ENCODE measurements at regions not wholly inside any gene's neighbourhood (a gene's known extent, or its start where the extent isn't known, plus 50 kb on each side); places are given as distances from the start of the nearest gene placed in this dataset.

DNA sequence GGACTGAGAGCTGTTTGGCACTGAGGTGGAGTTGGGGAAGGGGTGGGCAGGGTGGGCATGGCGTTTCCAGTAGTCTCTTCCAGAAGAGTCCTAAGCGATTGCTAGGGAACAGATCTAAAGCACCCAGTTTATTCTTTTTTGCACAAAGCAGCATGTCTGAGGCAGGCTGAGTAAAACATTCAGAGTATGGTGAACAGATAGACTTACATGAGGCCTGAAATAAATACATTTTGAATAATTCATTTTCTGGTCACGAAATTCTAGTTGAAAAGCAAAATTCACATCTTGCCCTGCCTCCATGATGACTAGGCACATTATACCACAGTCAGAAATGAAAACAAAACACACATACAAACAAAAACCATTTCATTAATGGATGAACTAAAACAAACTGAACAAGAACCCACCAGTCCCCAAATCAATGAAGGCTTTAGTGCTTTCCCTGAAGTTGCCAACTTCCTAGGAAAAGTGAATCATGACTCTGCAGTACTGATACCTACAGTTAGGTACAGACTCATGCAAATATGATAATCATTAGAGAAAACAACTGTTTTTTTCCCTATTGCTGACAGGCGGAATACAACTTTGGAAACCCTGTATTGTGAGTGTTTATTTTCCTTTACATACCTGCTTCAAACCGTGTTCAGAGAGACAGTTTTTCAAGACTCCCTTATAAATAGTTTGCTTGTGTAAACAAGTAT, 702.9 kb upstream of the POU3F2 start:
- TF ChIP-seq, protein P1, sequence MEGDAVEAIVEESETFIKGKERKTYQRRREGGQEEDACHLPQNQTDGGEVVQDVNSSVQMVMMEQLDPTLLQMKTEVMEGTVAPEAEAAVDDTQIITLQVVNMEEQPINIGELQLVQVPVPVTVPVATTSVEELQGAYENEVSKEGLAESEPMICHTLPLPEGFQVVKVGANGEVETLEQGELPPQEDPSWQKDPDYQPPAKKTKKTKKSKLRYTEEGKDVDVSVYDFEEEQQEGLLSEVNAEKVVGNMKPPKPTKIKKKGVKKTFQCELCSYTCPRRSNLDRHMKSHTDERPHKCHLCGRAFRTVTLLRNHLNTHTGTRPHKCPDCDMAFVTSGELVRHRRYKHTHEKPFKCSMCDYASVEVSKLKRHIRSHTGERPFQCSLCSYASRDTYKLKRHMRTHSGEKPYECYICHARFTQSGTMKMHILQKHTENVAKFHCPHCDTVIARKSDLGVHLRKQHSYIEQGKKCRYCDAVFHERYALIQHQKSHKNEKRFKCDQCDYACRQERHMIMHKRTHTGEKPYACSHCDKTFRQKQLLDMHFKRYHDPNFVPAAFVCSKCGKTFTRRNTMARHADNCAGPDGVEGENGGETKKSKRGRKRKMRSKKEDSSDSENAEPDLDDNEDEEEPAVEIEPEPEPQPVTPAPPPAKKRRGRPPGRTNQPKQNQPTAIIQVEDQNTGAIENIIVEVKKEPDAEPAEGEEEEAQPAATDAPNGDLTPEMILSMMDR (IDR thresholded peaks at IDR 0.05), result no peak

GRCh38 chr6:98136333-98136732, 698.0 kb upstream of the POU3F2 start:
- no peak for DNase-seq
- Histone ChIP-seq H3K36me3 (no peaks in the 10 kb centered on the region), H3K4me1 (no peaks in the 10 kb centered on the region), H3K9me3 (no peaks in the 10 kb centered on the region), H3K27ac (no peak overlapping the region), H3K27me3 (no peaks in the 10 kb centered on the region), H3K4me3 (no peak overlapping the region)
- TF ChIP-seq, protein P1 (IDR thresholded peaks at IDR 0.05), result no peak
- ATAC-seq, result no peak
- intact Hi-C loops (cut with DNase I), result no loop called here

More for the DNA sequence above, 702.9 kb upstream of the POU3F2 start:
- Histone ChIP-seq H3K27me3 (no peaks in the 10 kb centered on the region), H3K36me3 (no peaks in the 10 kb centered on the region), H3K4me3 (no peak overlapping the region), H3K27ac (no peak overlapping the region), H3K9me3 (no peaks in the 10 kb centered on the region), H3K4me1 (no peaks in the 10 kb centered on the region)
- DNase-seq (no peak), ATAC-seq (no peak)
- intact Hi-C loops (cut with DNase I), result no loop called here

- no peak for ATAC-seq
- H3K27me3 ChIP-seq, result no peaks in the 10 kb centered on the region
- no peaks in the 10 kb centered on the region for H3K4me1 ChIP-seq
These were observed 697.0 kb upstream of the POU3F2 start for GRCh38 chr6:98137391-98137790.

DNA sequence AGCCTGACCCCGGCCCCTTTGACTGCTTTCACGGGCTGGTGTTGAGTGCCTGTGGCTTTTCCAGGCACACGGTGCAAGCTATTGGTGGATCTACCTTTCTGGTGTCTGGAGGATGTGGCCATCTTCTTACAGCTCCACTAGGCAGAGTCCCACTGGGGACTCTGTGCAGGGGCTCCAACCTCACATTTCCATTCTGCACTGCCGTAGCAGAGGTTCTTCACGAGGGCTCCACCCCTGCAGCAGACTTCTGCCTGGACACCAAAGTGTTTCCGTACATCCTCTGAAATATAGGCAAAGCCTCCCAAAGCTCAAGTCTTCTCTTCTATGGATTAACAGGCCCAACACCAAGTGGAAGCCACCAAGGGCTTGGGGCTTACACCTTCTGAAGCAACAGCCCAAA, 691.5 kb upstream of the POU3F2 start:
- no peak for DNase-seq
- intact Hi-C loops (cut with DNase I), result no loop called here

More at GRCh38 chr6:98137391-98137790, 697.0 kb upstream of the POU3F2 start:
- Histone ChIP-seq H3K4me3 (no peak overlapping the region), H3K27ac (no peak overlapping the region), H3K36me3 (no peaks in the 10 kb centered on the region), H3K9me3 (peaks cover 0 to under 1% of the 10 kb centered on the region in 2 donors)
- DNase-seq, result no peak
- TF ChIP-seq, protein P1 (IDR thresholded peaks at IDR 0.05), result no peak
- intact Hi-C loops (cut with DNase I), result no loop called here

GRCh38 chr6:98146656-98147055, 687.7 kb upstream of the POU3F2 start:
- TF ChIP-seq, protein P1 (IDR thresholded peaks at IDR 0.05), result no peak
- intact Hi-C loops (cut with DNase I), result no loop called here
- Histone ChIP-seq H3K4me3 (no peak overlapping the region), H3K36me3 (no peaks in the 10 kb centered on the region), H3K9me3 (peaks cover 0 to 10% of the 10 kb centered on the region in 2 donors), H3K4me1 (no peaks in the 10 kb centered on the region), H3K27me3 (no peaks in the 10 kb centered on the region), H3K27ac (no peak overlapping the region)
- DNase-seq (no peak), ATAC-seq (no peak)

More for the DNA sequence above, 691.5 kb upstream of the POU3F2 start:
- H3K4me3 ChIP-seq, result no peak overlapping the region
- TF ChIP-seq, protein P1 (IDR thresholded peaks at IDR 0.05), result no peak
- H3K36me3 ChIP-seq, result no peaks in the 10 kb centered on the region
- H3K4me1 ChIP-seq, result no peaks in the 10 kb centered on the region
- no peaks in the 10 kb centered on the region for H3K27me3 ChIP-seq
- ATAC-seq, result no peak
- H3K9me3 ChIP-seq, result peaks cover 0 to 8% of the 10 kb centered on the region in 2 donors
- H3K27ac ChIP-seq, result no peak overlapping the region

Measured in left lung (tissue), 4 donors.